ENCODE measurements at regions not wholly inside any gene's neighbourhood (a gene's known extent, or its start where the extent isn't known, plus 50 kb on each side); places are given as distances from the start of the nearest gene placed in this dataset.

DNA sequence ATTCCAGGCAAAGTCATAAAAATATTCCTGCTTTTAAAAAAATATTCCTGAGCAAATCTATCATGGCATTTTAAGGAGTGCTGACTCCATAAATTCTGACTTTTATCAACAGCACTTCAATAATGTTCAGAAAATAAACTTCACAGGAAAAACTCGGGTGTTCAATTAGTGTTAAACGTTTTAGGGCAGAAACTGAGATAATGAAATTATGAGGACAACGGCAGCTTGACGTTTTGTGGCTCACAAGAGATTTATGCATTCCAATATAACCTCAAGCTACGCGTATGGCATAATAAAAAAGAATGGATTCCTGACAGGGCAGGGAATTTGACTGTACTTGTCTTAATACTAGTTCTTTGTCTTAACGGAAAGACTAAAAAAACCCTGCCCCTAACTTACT lies 133.2 kb downstream of the ICOS start:
- no peaks in the 10 kb centered on the region for H3K9me3 ChIP-seq (ENCODE audit: low read length)
- H3K4me2 ChIP-seq (ENCODE audit: low read depth, low read length), result no peak overlapping the region
- no peak for TF ChIP-seq ZNF773 (CRISPR knock-in tag; IDR thresholded peaks at IDR 0.05; ENCODE audit: borderline replicate concordance)
- TF ChIP-seq MXD4 (CRISPR knock-in tag; IDR thresholded peaks at IDR 0.05), result no peak
- no peak for TF ChIP-seq ZBTB20 (CRISPR knock-in tag; IDR thresholded peaks at IDR 0.05; ENCODE audit: borderline replicate concordance, low read depth)
- TF ChIP-seq, protein P1, sequence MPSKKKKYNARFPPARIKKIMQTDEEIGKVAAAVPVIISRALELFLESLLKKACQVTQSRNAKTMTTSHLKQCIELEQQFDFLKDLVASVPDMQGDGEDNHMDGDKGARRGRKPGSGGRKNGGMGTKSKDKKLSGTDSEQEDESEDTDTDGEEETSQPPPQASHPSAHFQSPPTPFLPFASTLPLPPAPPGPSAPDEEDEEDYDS (CRISPR knock-in tag; IDR thresholded peaks at IDR 0.05), result no peak
- BruUV-seq (replicated peaks), result no TSS peak
- H3K36me3 ChIP-seq (replicated peaks in 1 of 2; ENCODE audit: control insufficient read depth in 1 of 2, insufficient read depth in 2 of 2, low read length in 2 of 2), result no peaks in the 10 kb centered on the region
- no peaks in the 10 kb centered on the region for H4K20me1 ChIP-seq (ENCODE audit: insufficient read depth, low read length)
- FAIRE-seq (no peak), ATAC-seq (no peak), DNase-seq (ENCODE audit: low spot score) (no peak)
- no peak overlapping the region for H3K4me3 ChIP-seq (replicated peaks in 1 of 3; ENCODE audit: insufficient read depth in 1 of 3, low read depth in 2 of 3, low read length in 3 of 3)
- intact Hi-C loops (cut with micrococcal nuclease; ENCODE audit: unreplicated experiment), result no loop called here
- in situ Hi-C loops (cut with HindIII; ENCODE audit: extremely low pct_ligation_motif_present, low pct_unique_long_range_greater_than_20kb), result no loop called here
- CTCF ChIA-PET (ENCODE audit: low intra/inter-chr PET ratio, low total read pairs), result no interaction called here
- no peaks in the 10 kb centered on the region for H3K4me1 ChIP-seq (ENCODE audit: insufficient read depth, low read length)
- 27% methylated on average over 7 of the region's 7 CpGs for WGBS (ENCODE audit: low lambda C conversion rate)
- H3K79me2 ChIP-seq (ENCODE audit: insufficient read depth, low read length), result no peaks in the 10 kb centered on the region
- no peak overlapping the region for H3K27ac ChIP-seq (ENCODE audit: extremely low read length, insufficient read depth, low read length)
- H3K9ac ChIP-seq (ENCODE audit: insufficient read depth, low read depth, low read length), result no peak overlapping the region
- H3K27me3 ChIP-seq (ENCODE audit: control insufficient read depth in 1 of 2, insufficient read depth in 2 of 2, low read length in 2 of 2), result no peaks in the 10 kb centered on the region; a peak in 1 of 5 replicates
- no peak overlapping the region for H2AFZ ChIP-seq (ENCODE audit: low read length)
- POLR2A ChIA-PET, result no interaction called here

GRCh38 chr2:204072443-204073324 lies 136.1 kb downstream of the ICOS start:
- no peaks in the 10 kb centered on the region; a peak in 1 of 5 replicates for H3K27me3 ChIP-seq (ENCODE audit: control insufficient read depth in 1 of 2, insufficient read depth in 2 of 2, low read length in 2 of 2)
- no TSS peak for BruUV-seq (replicated peaks)
- H3K79me2 ChIP-seq (ENCODE audit: insufficient read depth, low read length), result no peaks in the 10 kb centered on the region
- no peaks in the 10 kb centered on the region for H3K4me1 ChIP-seq (ENCODE audit: insufficient read depth, low read length)
- H3K4me3 ChIP-seq (replicated peaks in 1 of 3; ENCODE audit: insufficient read depth in 1 of 3, low read depth in 2 of 3, low read length in 3 of 3), result no peak overlapping the region
- TF ChIP-seq CTCF (CRISPR knock-in tag; IDR thresholded peaks at IDR 0.05) (peak; percentile 63), CHD2 (IDR thresholded peaks at IDR 0.05; ENCODE audit: low read depth, low read length) (peak; percentile 39; the same call in 1 of the 2 replicates), ZBTB49 (CRISPR knock-in tag; IDR thresholded peaks at IDR 0.05; ENCODE audit: borderline replicate concordance) (no peak), STAG1 (CRISPR knock-in tag; IDR thresholded peaks at IDR 0.05) (peak; percentile 41; the same call in 1 of the 2 replicates), HNF4A (CRISPR knock-in tag; IDR thresholded peaks at IDR 0.05) (no peak), SKI (IDR thresholded peaks at IDR 0.05; ENCODE audit: partially characterized antibody) (no peak)
- no peaks in the 10 kb centered on the region for H4K20me1 ChIP-seq (ENCODE audit: insufficient read depth, low read length)
- ATAC-seq, result peak; percentile 79
- in situ Hi-C loops (cut with HindIII; ENCODE audit: extremely low pct_ligation_motif_present, low pct_unique_long_range_greater_than_20kb) (no loop called here), intact Hi-C loops (cut with micrococcal nuclease; ENCODE audit: unreplicated experiment) (loop anchor here (1.0 kb wide), 1 partner anchor 106 kb away; no protein-coding TSS in a partner anchor)
- no peak overlapping the region for H3K9ac ChIP-seq (ENCODE audit: insufficient read depth, low read depth, low read length)
- FAIRE-seq, result peak; percentile 39
- no peaks in the 10 kb centered on the region for H3K9me3 ChIP-seq (ENCODE audit: low read length)
- H2AFZ ChIP-seq (ENCODE audit: low read length), result no peak overlapping the region
- no peak overlapping the region for H3K27ac ChIP-seq (ENCODE audit: extremely low read length, insufficient read depth, low read length)
- ChIA-PET POLR2A (no interaction called here), CTCF (ENCODE audit: low intra/inter-chr PET ratio, low total read pairs) (no interaction called here)
- no peaks in the 10 kb centered on the region for H3K36me3 ChIP-seq (replicated peaks in 1 of 2; ENCODE audit: control insufficient read depth in 1 of 2, insufficient read depth in 2 of 2, low read length in 2 of 2)
- no peak overlapping the region for H3K4me2 ChIP-seq (ENCODE audit: low read depth, low read length)
- peak; percentile 11 for DNase-seq (ENCODE audit: low spot score)
- 24% methylated on average over 8 of the region's 8 CpGs for WGBS (ENCODE audit: low lambda C conversion rate)
